GM21825 (cell line): ENCODE measurements at regions not wholly inside any gene's neighbourhood (a gene's known extent, or its start where the extent isn't known, plus 50 kb on each side); places are given as distances from the start of the nearest gene placed in this dataset.
"Not testable (repeated sequence)": the region's sequence is repeated elsewhere in the genome, so short reads cannot be mapped to it uniquely, and the experiment has no call there.

Experiments
- ATAC-seq: cut with Tn5 transposase; IDR thresholded peaks from one replicate; pipeline ENCODE4 v1.9.1; 2021; ENCODE audit warnings: mild to moderate bottlenecking, moderate library complexity; ENCODE audit not compliant: unreplicated experiment

DNA sequence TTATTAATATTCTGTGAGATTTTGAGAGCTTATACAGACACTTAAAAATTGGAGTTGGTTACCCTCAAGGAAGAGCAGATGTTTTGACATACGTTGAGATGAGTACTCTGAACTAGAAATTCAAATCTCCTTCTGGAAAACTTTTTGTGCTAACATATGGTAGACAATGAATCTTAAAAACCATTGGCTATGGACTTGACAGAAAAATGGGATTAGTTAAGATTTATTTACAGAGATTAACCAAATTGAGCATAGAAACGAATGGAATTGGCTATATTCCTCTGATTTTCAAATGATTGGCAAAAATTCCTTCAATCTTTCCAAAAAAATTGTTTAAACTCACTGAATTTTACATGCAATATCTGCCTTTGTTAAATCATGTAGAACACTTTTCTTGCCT, 1392.9 kb downstream of the BRINP3 start:
- no peak for ATAC-seq

DNA sequence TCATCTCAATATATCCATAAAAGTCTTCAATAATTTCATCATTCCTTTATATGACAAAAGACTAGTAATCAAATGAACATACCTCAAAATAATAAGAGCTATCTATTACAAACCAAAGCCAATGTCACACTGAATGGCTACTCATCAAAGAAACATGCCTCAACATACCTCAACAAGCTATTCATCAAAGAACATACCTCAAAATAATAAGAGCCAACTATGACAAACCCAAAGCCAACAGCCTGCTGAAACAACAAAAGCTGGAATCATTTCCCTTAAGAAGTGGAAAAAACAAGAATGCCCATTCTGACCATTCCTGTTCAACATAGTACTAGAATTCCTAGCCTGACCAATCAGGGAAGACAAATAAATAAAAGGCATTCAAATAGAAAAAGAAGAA, 1373.7 kb downstream of the BRINP3 start:
- ATAC-seq = no peak

DNA sequence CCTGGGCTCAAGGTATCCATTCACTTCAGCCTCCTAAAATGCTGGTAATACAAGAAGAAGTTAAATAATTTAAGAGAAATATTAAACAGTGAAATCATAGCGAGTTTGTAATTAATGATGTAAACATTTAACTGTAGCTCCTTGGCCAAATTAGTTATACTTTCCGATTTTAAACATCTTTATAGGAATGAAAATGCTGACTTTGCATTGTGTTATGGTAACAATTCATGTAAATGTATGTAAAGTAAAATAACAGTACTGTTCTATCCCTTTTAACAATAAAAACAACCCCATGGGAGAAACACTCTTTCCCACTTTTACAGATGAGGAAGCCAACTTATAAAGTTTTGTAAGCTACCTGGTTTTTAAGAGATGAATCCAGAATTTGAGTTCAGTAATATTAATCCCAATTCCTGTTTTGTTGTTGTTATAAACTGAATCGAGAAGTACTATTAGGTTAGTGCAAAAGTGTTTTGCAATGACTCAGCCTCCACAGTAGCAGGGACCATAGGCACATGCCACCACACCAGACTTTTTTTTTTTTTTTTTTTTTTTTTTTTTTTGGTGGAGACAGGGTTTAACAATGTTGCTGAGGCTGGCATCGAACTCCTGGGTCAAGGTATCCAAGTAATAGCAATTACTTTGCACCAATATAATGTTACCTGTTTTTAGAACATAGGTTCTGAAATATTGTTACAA, 1360.4 kb downstream of the BRINP3 start:
- ATAC-seq = no peak

DNA sequence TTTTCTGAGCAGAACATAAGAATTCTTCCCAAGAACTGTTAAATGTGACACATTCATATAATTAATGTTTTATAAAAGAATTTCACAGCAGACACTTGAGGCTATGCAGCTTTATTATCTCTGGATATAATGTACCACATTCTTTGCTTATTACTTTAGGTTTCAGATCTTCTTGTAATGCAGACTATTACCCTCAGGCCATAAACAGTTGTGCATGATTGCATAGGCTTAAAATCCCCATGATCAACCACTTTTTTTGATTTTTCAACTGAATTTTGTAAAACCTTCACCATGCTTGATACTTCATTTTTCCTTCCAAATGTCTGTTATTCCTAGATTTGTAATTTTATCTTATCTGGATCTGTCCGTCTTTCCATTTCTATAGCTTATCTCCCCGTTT, 1355.7 kb downstream of the BRINP3 start:
- no peak for ATAC-seq

DNA sequence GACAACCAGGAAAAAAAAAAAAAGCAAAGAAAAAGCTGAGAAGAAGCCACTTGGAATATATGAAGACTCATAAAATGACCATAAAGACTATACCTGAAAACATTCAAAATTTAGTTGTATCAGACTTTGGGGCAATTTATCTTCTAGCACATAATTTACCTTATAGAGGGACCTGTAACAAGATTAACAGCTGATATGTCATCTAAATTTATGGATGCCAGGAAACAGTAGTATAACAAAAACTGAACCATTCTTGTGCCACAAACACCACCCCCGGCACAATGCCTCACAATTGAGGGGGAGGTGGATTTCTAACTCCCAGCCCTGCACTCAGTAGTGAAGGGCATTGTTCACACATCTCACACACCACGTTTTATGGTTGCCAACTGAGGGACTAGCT, 1352.0 kb downstream of the BRINP3 start:
- no peak for ATAC-seq

DNA sequence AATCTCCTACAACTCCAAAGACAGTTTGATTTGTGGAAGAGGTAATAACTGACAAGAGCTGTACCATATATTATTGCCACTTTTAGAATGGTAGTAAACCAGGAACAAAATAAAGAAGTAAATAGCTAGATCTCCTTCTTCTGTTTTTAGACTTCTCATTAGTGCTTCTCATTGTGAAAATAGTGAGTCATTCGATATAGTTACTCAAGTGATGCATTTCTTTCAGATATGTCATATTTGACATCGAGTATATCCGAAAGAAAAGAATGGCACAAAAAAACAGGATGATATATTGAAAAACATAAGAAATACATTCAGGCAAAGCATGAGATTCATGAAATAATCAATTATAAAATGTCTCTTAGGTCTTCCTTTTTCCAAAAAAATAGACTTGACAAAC, 1346.1 kb downstream of the BRINP3 start:
- ATAC-seq = no peak

DNA sequence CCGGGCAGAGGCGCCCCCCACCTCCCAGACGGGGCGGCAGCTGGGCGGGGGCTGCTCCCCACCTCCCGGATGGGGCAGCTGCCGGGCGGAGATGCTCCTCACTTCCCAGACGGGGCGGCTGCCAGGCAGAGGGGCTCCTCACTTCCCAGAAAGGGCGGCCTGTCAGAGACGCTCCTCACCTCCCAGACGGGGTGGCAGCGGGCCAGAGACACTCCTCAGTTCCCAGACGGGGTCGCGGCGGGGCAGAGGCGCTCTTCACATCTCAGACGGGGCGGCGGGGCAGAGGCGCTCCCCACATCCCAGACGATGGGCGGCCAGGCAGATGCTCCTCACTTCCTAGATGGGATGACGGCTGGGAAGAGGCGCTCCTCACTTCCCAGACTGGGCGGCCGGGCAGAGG, 1337.9 kb downstream of the BRINP3 start:
- not testable (repeated sequence) for ATAC-seq

DNA sequence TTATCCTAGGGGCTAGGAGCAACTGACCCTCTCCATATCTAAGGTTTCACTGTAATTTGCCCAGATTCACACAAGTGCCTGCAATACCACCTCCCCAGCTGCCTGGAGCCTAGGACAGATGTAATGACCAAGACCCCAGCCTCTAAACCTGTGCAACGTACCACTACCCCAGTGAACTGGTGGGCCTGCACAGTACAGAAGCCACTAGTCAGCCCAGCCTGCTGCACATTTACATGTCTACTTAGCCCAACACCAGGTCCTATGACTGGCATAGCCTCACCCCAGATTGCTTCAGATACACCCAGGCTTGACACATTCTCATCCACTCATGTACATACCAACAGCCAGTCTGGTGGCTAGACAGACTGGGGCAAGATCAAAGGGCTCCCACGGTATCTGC, 1336.6 kb downstream of the BRINP3 start:
- ATAC-seq = no peak

DNA sequence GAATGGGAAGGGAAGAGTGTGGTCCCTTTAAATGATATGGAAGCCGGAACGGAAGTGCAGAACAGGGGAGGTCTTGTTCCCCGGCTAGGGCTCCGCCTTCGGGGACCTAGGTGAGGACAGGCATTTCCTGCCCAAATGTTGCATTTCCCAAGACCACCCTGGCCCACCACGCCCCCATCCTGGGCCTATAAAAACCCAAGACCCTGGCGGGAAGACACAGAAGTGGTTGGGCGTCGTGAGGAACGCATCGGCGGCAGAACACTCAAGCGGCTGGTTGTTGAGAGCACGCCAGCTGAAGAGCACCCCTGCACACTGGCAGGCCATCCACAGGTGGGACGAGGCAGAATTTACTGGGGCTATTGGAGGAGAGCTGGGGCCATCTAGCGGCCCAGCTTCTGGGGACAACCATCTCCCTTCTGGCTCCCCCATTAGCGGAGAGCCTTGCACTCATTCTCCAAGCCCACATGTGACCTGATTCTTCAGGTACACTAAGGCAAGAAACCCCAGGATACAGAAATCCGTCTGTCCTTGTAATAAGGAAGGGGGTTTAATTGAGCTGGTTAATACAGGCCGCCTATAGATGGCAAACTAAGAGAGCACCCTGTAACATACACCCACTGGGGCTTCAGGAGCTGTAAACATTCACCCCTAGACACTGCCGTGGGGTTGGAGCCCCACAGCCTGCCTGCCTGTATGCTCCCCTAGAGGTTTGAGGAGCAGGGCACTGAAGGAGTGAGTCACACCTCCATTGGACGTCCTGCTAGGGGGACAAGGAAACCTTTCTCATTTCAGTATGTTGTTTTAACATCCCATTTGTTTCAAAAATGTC, 1327.9 kb downstream of the BRINP3 start:
- no peak for ATAC-seq

DNA sequence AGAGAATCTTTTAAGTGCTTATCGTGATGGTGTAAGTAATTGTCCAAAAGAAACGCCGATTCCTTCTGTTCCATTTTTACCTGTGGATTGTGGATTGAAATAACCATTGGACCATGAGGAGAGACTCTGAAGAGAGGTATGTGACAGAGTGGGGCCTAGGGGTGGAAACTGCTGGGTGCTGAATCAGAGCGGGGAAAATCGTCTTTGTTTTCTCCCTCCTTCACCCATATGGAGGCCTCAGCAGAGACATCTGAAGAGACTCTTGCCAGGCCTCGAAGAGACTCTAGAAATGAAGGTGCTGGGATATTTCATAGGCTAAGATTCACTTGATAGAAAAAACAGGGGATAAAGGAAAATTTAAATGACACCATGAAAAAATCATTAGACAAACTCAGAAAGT, 1327.0 kb downstream of the BRINP3 start:
- no peak for ATAC-seq

DNA sequence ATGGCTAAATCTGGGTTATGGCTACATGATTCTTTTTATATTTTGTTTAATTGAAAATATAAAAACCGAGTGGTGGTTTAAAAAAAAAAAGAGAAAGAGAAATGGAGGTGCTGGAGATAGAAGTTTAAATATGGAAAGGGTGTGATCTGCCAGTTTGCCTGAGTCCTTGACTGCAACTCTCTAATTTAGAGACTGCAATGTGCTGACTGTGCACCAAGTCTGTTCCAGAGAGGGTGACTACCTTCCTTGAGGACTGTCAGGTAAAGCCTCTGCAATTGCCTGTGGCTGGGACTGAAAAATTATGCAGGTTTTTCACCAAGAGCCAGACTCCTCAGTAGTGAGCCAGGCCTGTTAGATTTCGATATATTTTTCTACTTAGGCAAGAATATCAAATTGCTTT, 1326.3 kb downstream of the BRINP3 start:
- ATAC-seq = no peak

DNA sequence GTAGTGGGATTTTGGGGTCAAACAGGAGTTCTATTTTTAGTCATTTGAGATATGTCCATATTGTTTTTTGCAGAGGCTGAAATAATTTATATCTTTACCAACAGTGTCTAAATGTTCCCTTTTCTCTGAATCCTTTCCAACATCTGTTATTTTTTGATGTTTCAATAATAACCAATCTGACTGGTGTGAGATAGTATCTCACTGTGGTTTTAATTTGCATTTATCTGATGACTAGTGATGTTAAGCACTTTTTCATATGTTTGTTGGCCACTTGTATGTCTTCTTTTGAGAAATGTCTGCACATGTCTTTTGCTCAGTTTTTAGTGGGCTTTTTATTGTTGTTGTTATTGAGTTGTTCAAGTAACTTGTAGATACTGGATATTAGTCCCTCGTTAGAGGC, 1325.0 kb downstream of the BRINP3 start:
- no peak for ATAC-seq

DNA sequence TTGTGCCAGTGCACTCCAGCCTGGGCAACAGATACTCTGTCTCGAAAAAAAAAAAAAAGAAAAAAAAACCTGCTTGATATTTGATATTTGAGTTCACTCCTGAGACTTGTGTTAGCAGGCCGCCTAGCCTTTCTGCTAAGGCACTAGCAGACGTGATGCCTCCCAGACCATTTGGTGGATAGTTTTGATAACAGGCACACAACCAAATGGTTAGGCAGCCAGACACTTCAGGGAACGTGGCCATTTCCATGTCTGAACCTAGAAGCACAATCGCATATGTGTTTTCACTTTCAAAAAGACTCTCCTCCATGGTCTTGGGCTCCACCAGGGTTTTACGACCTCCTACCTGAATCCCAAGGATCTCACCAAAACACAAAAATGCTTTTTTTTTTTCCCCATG, 1319.5 kb downstream of the BRINP3 start:
- no peak for ATAC-seq

DNA sequence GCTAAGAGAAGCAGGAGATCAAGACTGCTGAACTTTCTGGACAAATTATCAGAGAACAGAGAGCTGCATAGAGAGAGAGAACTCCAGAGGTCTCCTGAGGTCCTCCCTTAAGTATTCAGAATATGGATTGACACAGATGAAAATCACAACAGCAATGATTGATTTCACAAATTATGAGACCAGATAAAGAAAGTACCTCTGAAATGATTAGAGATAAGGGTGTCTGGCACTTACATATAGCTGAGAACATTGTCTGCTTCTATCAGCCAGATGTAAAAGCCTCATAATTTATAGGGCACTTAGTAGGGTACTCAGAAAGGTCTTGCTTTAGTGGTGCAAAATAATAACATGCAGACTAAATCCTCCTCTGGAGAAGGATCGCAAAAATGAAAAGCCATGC, 1301.8 kb downstream of the BRINP3 start:
- ATAC-seq = no peak

DNA sequence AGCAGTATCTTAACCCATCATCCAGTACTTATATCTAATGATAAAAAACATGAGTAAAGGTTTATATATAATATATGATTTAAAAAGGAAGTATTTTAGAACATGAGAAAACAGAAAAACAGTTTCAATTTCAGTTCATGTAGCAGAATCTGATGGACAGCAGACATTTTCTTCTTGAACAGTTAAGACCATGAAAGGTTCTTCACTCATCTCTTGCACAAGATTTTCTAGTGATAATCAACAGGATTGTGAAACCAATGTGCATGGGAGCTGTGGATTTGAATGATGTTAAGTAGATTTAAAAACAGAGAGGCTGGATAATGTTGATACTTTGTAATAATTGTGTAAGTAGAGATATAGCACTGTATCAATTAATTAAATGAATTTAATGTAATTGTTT, 1297.6 kb downstream of the BRINP3 start:
- ATAC-seq = no peak

DNA sequence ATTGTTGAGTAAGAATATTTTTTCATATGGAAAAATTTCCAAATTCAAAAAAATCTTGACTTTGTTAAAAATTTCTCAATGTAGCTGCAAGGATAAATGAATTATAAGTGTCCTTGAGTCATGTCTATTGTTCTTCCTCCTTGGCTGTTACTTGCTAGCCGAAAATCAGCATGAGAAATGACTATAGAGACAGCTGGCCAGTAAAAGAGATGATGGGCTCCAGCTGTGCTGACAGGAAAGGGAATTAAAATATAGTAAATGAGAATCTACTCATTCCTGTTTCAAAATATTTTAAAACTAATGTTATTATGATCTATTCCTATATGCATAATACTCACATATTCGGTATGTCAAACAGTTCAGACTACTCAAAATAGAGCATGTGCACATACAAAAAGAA, 1292.6 kb downstream of the BRINP3 start:
- ATAC-seq = no peak

DNA sequence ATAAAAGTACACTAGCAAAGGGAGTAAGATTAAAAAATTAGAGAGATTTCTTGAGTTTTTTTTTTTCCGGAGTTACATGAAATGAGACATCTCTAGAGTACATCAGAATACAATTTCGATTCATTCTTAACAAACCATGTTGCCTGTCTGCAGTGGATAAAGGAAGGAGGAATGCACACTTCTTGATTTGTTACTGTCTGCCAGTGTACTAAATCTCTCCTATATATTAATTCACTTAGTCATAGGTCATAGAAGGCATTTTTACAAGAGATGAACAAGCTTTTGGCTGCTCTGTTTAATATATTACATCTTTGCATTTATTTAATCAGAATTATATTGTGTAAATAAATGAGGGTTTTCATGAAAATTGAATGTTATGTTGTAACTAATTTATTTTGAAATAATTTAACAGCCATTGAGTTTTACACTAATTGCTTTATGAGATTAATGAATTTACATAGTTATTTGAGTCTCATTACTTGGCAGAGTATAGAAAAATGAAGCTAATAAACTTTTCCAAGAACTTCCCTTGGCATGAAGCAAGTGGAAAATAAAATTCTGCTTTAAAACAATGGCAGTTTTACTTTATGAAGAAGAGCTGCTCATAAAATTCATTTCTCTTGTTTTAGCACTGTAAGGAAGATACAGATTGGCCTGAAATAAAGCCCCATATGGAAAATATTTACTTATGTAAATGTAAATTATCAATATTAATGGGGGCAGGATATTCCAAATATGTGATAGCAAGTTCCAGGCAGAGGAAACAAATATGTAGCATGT, 1284.7 kb downstream of the BRINP3 start:
- ATAC-seq = no peak

DNA sequence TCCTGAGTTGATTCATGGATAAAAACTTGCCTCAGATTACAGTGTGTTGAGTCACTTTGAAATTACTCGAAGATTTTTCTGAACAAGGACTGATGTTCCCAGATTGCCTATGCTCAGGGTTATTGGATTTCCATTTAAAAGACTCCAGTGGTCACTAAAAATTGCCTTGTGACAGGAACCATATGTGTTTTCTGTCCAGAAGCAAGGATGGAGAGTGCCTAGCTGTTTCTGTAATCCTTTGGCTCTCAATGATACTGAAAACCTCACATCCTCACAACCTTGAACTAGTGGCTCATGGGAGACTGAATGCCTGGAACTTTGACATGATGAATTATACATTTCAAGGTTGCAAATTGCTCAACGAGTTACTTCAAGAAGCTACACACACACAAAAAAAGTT, 1271.8 kb downstream of the BRINP3 start:
- no peak for ATAC-seq

DNA sequence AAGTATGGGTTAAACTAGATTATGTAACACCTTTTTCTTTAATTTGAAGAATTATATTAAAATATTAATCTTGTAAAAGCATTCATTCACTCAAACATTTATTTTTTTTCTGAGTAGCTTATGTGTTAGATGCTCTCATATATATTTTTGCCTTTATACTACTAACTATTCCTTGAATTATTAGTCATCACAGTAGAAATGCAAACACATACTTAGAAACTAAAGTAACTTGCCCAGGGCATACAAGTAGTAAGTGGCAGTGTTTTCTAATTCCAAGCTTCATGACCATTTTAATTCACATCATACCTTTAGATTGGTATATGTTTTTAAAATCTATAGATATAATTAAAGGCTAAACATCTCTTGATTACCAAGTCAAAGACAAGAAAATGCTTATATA, 1271.0 kb downstream of the BRINP3 start:
- ATAC-seq = no peak

DNA sequence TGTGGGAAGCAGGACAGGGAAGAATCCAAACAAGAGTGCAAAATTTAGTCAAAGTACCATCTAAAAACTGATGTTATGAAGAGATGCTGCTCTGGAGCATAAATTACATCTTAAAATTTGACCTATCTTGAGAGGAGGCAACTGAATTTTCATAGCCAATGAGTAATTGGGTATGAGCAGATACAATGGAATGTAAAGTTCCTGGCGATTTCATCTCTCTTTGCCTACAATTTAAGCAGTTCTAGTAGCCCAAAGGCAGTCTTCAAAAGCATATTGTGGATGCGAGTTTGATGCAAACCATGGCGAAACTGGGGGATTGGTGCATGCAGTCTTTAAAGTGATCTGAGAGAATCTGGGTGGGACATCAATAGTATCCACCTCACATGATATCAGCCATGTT, 1265.9 kb downstream of the BRINP3 start:
- ATAC-seq = no peak

DNA sequence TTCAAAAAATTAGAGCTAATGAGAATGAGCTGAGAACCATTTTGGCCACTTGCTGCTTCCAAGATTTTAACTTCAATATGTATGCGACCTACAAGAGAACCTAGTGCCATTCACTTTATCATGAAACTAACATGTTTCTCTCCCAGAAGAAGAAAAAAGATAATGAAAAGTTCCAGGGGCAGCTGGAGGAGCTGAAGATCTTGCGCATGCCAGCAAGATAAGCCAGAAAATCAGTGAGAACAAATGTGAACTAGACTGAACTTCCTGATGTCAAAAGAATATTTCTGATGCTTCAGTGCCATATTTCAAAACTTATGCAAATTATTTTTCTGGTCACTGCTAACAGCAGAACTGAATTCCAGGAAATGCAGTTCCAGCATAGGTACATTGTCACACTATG, 1265.1 kb downstream of the BRINP3 start:
- no peak for ATAC-seq

DNA sequence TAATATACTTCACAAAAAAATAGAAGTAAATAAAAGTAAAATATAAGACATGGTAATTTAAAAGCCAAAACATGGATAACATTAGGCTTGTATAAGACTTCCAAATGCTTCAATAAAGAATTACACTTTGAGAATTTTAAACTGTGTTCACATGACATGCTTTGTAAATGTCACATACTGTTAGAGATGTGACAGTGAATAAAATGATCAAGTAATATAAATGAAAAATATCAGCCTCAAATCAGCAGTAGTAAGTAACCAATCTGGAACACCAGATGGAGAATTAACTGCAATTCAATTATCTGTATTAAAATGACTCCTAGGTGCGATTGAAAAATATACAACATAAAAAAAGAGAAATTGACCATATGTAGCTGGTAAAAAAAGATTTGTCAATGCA, 1260.8 kb downstream of the BRINP3 start:
- ATAC-seq = no peak
